OCI-LY7 (cell line): ENCODE measurements at regions not wholly inside any gene's neighbourhood (a gene's known extent, or its start where the extent isn't known, plus 50 kb on each side); places are given as distances from the start of the nearest gene placed in this dataset.

Source experiments
- BruUV-seq: library from RNA; stranded (reverse); fragments of 400-500 nt; replicated peaks from 2 replicates; lab custom pipeline; 2021; lab: Mats Ljungman, UMichigan
- CTCF ChIA-PET: fragments of 300-600 bp; sonication (Branson Sonifier 250); formaldehyde crosslinking; loops from one replicate; lab custom pipeline; 2022; ENCODE audit warnings: antibody characterized with exemption; ENCODE audit not compliant: unreplicated experiment; lab: Charles Lee
- POLR2A ChIA-PET: fragments of 300-600 bp; sonication (Branson Sonifier 250); formaldehyde crosslinking; loops from one replicate; lab custom pipeline; 2022; ENCODE audit warnings: antibody characterized with exemption; lab: Charles Lee
- DNase-seq: peaks from one replicate; pipeline ENCODE4 v3.0.0-alpha.2; 2015; ENCODE audit warnings: low spot score
- H2AFZ ChIP-seq: fragments of 200-600 bp; sonication (generic), shearing (Covaris generic); 2 replicates; pipeline ENCODE4 v1.6.1; 2014; ENCODE audit warnings: mild to moderate bottlenecking, antibody characterized with exemption, low read length, moderate library complexity
- H3K27ac ChIP-seq: fragments of 200-600 bp; sonication (generic); 2 replicates; pipeline ENCODE4 v1.5.1; 2014; ENCODE audit warnings: mixed run types, low read depth, mild to moderate bottlenecking, moderate library complexity, low read length, inconsistent platforms; ENCODE audit not compliant: poor library complexity, severe bottlenecking
- H3K36me3 ChIP-seq: fragments of 200-600 bp; sonication (generic); 2 replicates; pipeline ENCODE4 v1.6.1; 2014; ENCODE audit warnings: mild to moderate bottlenecking, antibody characterized with exemption, low read length, moderate library complexity, mixed read lengths; ENCODE audit not compliant: insufficient read depth
- H3K4me1 ChIP-seq: fragments of 200-600 bp; sonication (generic); 2 replicates; pipeline ENCODE4 v1.5.1; 2014; ENCODE audit warnings: mild to moderate bottlenecking, low read length; ENCODE audit not compliant: insufficient read depth, poor library complexity, severe bottlenecking
- H3K4me2 ChIP-seq: fragments of 200-600 bp; sonication (generic); 2 replicates; pipeline ENCODE4 v1.6.1; 2014; ENCODE audit warnings: mild to moderate bottlenecking, low read length
- H3K4me3 ChIP-seq: fragments of 200-600 bp; sonication (generic); 2 replicates; pipeline ENCODE4 v1.5.1; 2014; ENCODE audit warnings: mild to moderate bottlenecking, low read depth, low read length; ENCODE audit not compliant: poor library complexity, severe bottlenecking
- H3K79me2 ChIP-seq: fragments of 200-600 bp; sonication (generic); 2 replicates; pipeline ENCODE4 v1.6.1; 2016; ENCODE audit warnings: low read depth, mild to moderate bottlenecking, low read length, moderate library complexity, mixed read lengths; ENCODE audit not compliant: insufficient read depth
- H3K9me2 ChIP-seq: fragments of 200-600 bp; sonication (generic); 2 replicates; pipeline ENCODE4 v1.6.1; 2016; ENCODE audit warnings: mild to moderate bottlenecking, low read length, mixed read lengths; ENCODE audit not compliant: insufficient read depth
- H3K9me3 ChIP-seq: fragments of 200-600 bp; sonication (generic); 2 replicates; pipeline ENCODE4 v1.6.1; 2014; ENCODE audit warnings: mild to moderate bottlenecking, mixed run types, low read length, mixed read lengths
- H4K20me1 ChIP-seq: fragments of 200-600 bp; sonication (generic); 2 replicates; pipeline ENCODE4 v1.6.1; 2014; ENCODE audit warnings: mild to moderate bottlenecking, antibody characterized with exemption, low read length, moderate library complexity, mixed read lengths; ENCODE audit not compliant: insufficient read depth
- CTCF ChIP-seq: fragments of 200-600 bp; sonication (generic); conservative IDR thresholded peaks from 2 replicates; pipeline ENCODE4 v1.5.1; 2014; ENCODE audit warnings: mild to moderate bottlenecking, antibody characterized with exemption, low read length, moderate library complexity, mixed read lengths
- EZH2phosphoT487 ChIP-seq: fragments of 200-600 bp; sonication (generic); IDR thresholded peaks from 2 replicates; pipeline ENCODE4 v1.6.1; 2018; ENCODE audit warnings: low read depth, borderline replicate concordance, mild to moderate bottlenecking, mixed run types, antibody characterized with exemption, low read length, moderate library complexity, mixed read lengths
- intact Hi-C: fragments of 100-400 bp; cut with micrococcal nuclease; formaldehyde crosslinking; loops from one replicate; pipeline ENCODE4 v1.10.0; 2022; ENCODE audit not compliant: unreplicated experiment

- Histone ChIP-seq H4K20me1 (no peaks in the 10 kb centered on the region), H3K27ac (no peak overlapping the region), H3K9me3 (no peaks in the 10 kb centered on the region), H3K4me3 (no peak overlapping the region), H3K9me2 (no peaks in the 10 kb centered on the region), H3K36me3 (no peaks in the 10 kb centered on the region), H3K4me2 (no peak overlapping the region), H3K79me2 (no peaks in the 10 kb centered on the region), H3K4me1 (no peaks in the 10 kb centered on the region), H2AFZ (no peak overlapping the region)
- intact Hi-C loops, result no loop called here
- no peak for DNase-seq
- POLR2A ChIA-PET, result no interaction called here
- CTCF ChIA-PET, result no interaction called here
- BruUV-seq, result no TSS peak
- TF ChIP-seq CTCF (no peak), EZH2phosphoT487 (no peak)
Measured at GRCh38 chr2:19150726-19151125, 207.7 kb downstream of the OSR1 start.

- Histone ChIP-seq H2AFZ (no peak overlapping the region), H3K4me1 (no peaks in the 10 kb centered on the region), H4K20me1 (no peaks in the 10 kb centered on the region), H3K4me3 (no peak overlapping the region), H3K9me2 (no peaks in the 10 kb centered on the region), H3K36me3 (no peaks in the 10 kb centered on the region), H3K4me2 (no peak overlapping the region), H3K27ac (no peak overlapping the region), H3K9me3 (no peaks in the 10 kb centered on the region), H3K79me2 (no peaks in the 10 kb centered on the region)
- BruUV-seq, result no TSS peak
- TF ChIP-seq CTCF (no peak), EZH2phosphoT487 (no peak)
- intact Hi-C loops, result no loop called here
- POLR2A ChIA-PET, result interaction anchor here (2.7 kb wide), 1 partner anchor 8 kb away, joined by 8 read pairs; no protein-coding TSS in a partner anchor
- CTCF ChIA-PET, result no interaction called here
- DNase-seq, result no peak
Measured at GRCh38 chr2:19146867-19147266, 211.6 kb downstream of the OSR1 start.

GRCh38 chr2:19141234-19142004 is 217.0 kb downstream of the OSR1 start:
- no peak overlapping the region for H3K27ac ChIP-seq
- H3K9me2 ChIP-seq, result no peaks in the 10 kb centered on the region
- no TSS peak for BruUV-seq
- H3K4me1 ChIP-seq, result no peaks in the 10 kb centered on the region
- H3K4me2 ChIP-seq, result no peak overlapping the region
- no peaks in the 10 kb centered on the region for H4K20me1 ChIP-seq
- no peak for DNase-seq
- H3K9me3 ChIP-seq, result no peaks in the 10 kb centered on the region
- no peak for TF ChIP-seq CTCF
- no peak for TF ChIP-seq EZH2phosphoT487
- H3K4me3 ChIP-seq, result no peak overlapping the region
- intact Hi-C loops, result no loop called here
- CTCF ChIA-PET, result no interaction called here
- POLR2A ChIA-PET, result no interaction called here
- H3K79me2 ChIP-seq, result no peaks in the 10 kb centered on the region
- no peaks in the 10 kb centered on the region for H3K36me3 ChIP-seq
- H2AFZ ChIP-seq, result no peak overlapping the region
